BLaER1 treated with 17β-estradiol and CSF1 and Interleukin-3, amounts not matched to agents 10 nM and 100 nM (cell line): ENCODE measurements at regions not wholly inside any gene's neighbourhood (a gene's known extent, or its start where the extent isn't known, plus 50 kb on each side); places are given as distances from the start of the nearest gene placed in this dataset.

Experiments used
- H3K27ac ChIP-seq, 11 experiments: shearing (Covaris generic); formaldehyde crosslinking; 2 replicates each; pipeline ENCODE4 v1.8.1; 2022
- H3K27me3 ChIP-seq, 11 experiments: shearing (Covaris generic); formaldehyde crosslinking; 2 replicates each; pipeline ENCODE4 v1.8.1; 2022
- H3K36me3 ChIP-seq, 11 experiments: shearing (Covaris generic); formaldehyde crosslinking; 2 replicates each; pipeline ENCODE4 v1.8.1; 2022
- H3K4me1 ChIP-seq, 10 experiments: shearing (Covaris generic); formaldehyde crosslinking; 2 replicates each; pipeline ENCODE4 v1.8.1; 2022
- H3K4me2 ChIP-seq, 11 experiments: shearing (Covaris generic); formaldehyde crosslinking; 2 replicates each; pipeline ENCODE4 v1.8.1; 2022
- H3K4me3 ChIP-seq, 10 experiments: shearing (Covaris generic); formaldehyde crosslinking; 2 replicates each; pipeline ENCODE4 v1.8.1; 2022
- H3K9ac ChIP-seq, 11 experiments: shearing (Covaris generic); formaldehyde crosslinking; 2 replicates each; pipeline ENCODE4 v1.8.1; 2022
- H3K9me3 ChIP-seq, 11 experiments: shearing (Covaris generic); formaldehyde crosslinking; replicated peaks in 1 of 11; 2 replicates each; pipeline ENCODE4 v1.8.1; 2022
- H4K20me1 ChIP-seq, 11 experiments: shearing (Covaris generic); formaldehyde crosslinking; 2 replicates each; pipeline ENCODE4 v1.8.1; 2022
- Cebpa-rat ChIP-seq, 11 experiments: shearing (Covaris generic); IDR thresholded peaks; 2 replicates each; pipeline ENCODE4 v1.8.1; 2022

GRCh38 chr20:19095762-19096161 lies 116.7 kb upstream of the SLC24A3 start:
- Histone ChIP-seq H3K4me2 (no peak overlapping the region), H3K27me3 (no peaks in the 10 kb centered on the region), H4K20me1 (no peaks in the 10 kb centered on the region), H3K9ac (no peak overlapping the region), H3K27ac (no peak overlapping the region), H3K36me3 (no peaks in the 10 kb centered on the region), H3K4me3 (no peak overlapping the region), H3K4me1 (peaks cover 0 to 6% (median 0%) of the 10 kb centered on the region in 10 experiments; a peak in 2 of 20 replicates), H3K9me3 (no peaks in the 10 kb centered on the region)
- no peak for TF ChIP-seq Cebpa-rat (IDR thresholded peaks at IDR 0.05)

DNA sequence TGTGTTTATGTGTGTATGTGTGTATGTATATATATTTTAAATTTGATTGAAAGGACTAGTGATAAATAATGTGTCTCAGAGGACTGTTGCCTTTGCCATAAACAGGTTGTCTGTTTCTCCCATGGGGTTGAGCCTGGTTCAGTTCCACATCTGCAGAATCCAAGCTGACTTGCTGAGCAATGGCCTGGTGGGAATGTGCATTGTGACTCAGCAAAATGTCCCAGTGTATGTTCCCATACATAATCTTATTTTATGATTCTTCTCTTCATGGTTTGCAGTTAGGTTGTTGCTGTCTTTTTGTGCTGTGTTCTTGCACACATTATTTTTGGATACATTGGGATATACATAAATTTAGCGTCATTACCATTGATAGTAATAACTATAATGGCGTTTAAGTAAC lies 115.6 kb upstream of the SLC24A3 start:
- Histone ChIP-seq H3K4me2 (no peak overlapping the region), H3K36me3 (no peaks in the 10 kb centered on the region), H3K4me3 (no peak overlapping the region), H4K20me1 (no peaks in the 10 kb centered on the region), H3K9me3 (no peaks in the 10 kb centered on the region), H3K27ac (no peak overlapping the region), H3K27me3 (no peaks in the 10 kb centered on the region), H3K9ac (no peak overlapping the region), H3K4me1 (peaks cover 0 to 6% (median 0%) of the 10 kb centered on the region in 10 experiments; a peak in 2 of 20 replicates)
- no peak for TF ChIP-seq Cebpa-rat (IDR thresholded peaks at IDR 0.05)

GRCh38 chr20:19098117-19098516 lies 114.3 kb upstream of the SLC24A3 start:
- no peaks in the 10 kb centered on the region for H3K9me3 ChIP-seq
- H4K20me1 ChIP-seq, result no peaks in the 10 kb centered on the region
- H3K27ac ChIP-seq, result no peak overlapping the region
- H3K27me3 ChIP-seq, result no peaks in the 10 kb centered on the region
- no peaks in the 10 kb centered on the region for H3K36me3 ChIP-seq
- no peak overlapping the region for H3K4me3 ChIP-seq
- no peak for TF ChIP-seq Cebpa-rat (IDR thresholded peaks at IDR 0.05)
- no peak overlapping the region for H3K9ac ChIP-seq
- H3K4me2 ChIP-seq, result no peak overlapping the region
- peaks cover 0 to 6% (median 0%) of the 10 kb centered on the region in 10 experiments; a peak in 2 of 20 replicates for H3K4me1 ChIP-seq

- Histone ChIP-seq H3K9ac (no peak overlapping the region), H3K27me3 (no peaks in the 10 kb centered on the region), H3K9me3 (no peaks in the 10 kb centered on the region), H3K27ac (no peak overlapping the region), H3K4me1 (peaks cover 0 to 6% (median 0%) of the 10 kb centered on the region in 10 experiments; a peak in 2 of 20 replicates), H4K20me1 (no peaks in the 10 kb centered on the region), H3K4me3 (no peak overlapping the region), H3K36me3 (no peaks in the 10 kb centered on the region), H3K4me2 (peak overlapping the region in 2 of 11 experiments; percentile 0 to 28; a peak in 1 of 22 replicates)
- no peak for TF ChIP-seq Cebpa-rat (IDR thresholded peaks at IDR 0.05)
Measured at GRCh38 chr20:19098806-19099578, 113.5 kb upstream of the SLC24A3 start.

DNA sequence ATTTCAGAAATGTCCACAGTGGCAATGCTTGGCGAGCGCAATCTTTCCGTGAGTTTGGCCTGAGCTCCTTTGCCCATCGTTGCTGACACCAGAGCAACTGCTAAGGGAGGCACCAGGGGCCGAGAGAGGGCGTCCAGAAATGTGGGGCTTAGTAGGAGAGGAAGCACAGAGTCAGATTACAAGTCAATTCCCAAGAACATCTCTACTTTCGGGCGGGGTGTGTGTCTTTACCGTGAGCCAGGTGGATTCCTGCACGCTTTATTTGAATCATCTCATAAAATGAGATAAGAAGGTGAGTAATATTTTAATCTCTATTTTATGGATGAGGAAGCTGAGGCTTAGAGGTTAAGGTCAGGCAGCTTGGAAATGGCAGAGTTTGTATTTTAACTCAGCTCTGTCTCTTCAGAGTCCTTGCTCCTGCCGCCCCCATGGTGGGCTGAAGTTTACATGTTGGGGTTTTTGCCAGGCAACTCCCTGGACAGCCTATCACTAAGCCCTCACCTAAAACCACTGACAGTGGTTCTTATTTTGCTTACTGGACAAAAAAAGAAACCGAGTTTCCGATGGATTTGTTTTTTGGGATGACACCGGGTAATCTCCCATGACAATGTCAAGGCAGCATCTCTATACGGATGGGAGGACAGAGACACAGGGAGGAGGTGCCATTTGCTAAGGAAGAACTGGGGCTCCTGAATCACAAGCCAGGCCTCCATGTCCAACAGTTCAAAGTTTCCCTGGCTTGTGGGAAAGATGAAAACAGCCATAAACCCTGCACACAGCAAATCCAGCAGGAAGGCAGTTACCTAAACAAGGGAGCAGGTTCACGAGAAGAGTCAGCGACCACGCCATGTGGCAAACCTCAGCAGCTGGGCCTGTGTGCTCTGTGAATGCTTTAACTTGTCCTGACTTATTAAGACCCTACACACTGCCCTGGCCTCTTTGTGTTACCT lies 112.6 kb upstream of the SLC24A3 start:
- no peak overlapping the region for H3K9ac ChIP-seq
- no peaks in the 10 kb centered on the region for H3K36me3 ChIP-seq
- peaks cover 0 to 6% (median 0%) of the 10 kb centered on the region in 10 experiments; a peak in 2 of 20 replicates for H3K4me1 ChIP-seq
- H3K4me3 ChIP-seq, result no peak overlapping the region
- no peaks in the 10 kb centered on the region for H4K20me1 ChIP-seq
- no peaks in the 10 kb centered on the region for H3K9me3 ChIP-seq
- no peak overlapping the region for H3K4me2 ChIP-seq
- H3K27me3 ChIP-seq, result no peaks in the 10 kb centered on the region
- H3K27ac ChIP-seq, result no peak overlapping the region
- no peak for TF ChIP-seq Cebpa-rat (IDR thresholded peaks at IDR 0.05)

DNA sequence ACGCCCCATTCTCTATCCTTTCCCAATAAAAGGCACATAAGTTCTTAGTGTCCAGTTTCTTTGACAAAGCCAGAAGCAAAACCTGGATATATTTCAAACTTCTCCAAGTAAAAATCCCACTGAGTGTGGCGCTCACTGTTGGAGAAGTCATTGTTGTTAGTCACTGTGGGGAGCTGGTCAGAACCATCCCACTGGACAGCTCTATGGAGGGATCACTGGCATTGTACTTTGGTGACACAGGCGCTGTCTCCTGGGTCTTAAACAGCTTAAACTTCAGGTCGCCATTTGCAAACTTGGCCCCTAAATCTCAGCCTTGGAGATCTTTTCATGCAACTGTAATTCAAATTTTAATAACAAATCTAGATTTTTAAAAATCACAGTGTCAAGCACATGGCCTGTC lies 111.5 kb upstream of the SLC24A3 start:
- Histone ChIP-seq H3K27me3 (no peaks in the 10 kb centered on the region), H3K9ac (no peak overlapping the region), H3K36me3 (no peaks in the 10 kb centered on the region), H3K4me2 (no peak overlapping the region), H3K9me3 (no peaks in the 10 kb centered on the region), H3K27ac (no peak overlapping the region), H3K4me3 (no peak overlapping the region), H3K4me1 (peaks cover 0 to 6% (median 0%) of the 10 kb centered on the region in 10 experiments; a peak in 2 of 20 replicates), H4K20me1 (no peaks in the 10 kb centered on the region)
- TF ChIP-seq Cebpa-rat (IDR thresholded peaks at IDR 0.05), result no peak

GRCh38 chr20:19104186-19104585 lies 108.3 kb upstream of the SLC24A3 start:
- Histone ChIP-seq H4K20me1 (no peaks in the 10 kb centered on the region), H3K4me3 (no peak overlapping the region), H3K36me3 (no peaks in the 10 kb centered on the region), H3K9me3 (no peaks in the 10 kb centered on the region), H3K27ac (no peak overlapping the region), H3K4me2 (no peak overlapping the region), H3K27me3 (no peaks in the 10 kb centered on the region), H3K4me1 (peaks cover 0 to under 1% (median 0%) of the 10 kb centered on the region in 10 experiments; a peak in 1 of 20 replicates), H3K9ac (no peak overlapping the region)
- TF ChIP-seq Cebpa-rat (IDR thresholded peaks at IDR 0.05), result no peak

- H3K4me1 ChIP-seq, result no peaks in the 10 kb centered on the region
- no peaks in the 10 kb centered on the region for H3K27me3 ChIP-seq
Measured at GRCh38 chr20:19108155-19108554, 104.3 kb upstream of the SLC24A3 start.

GRCh38 chr20:19110285-19110684 lies 102.2 kb upstream of the SLC24A3 start:
- Histone ChIP-seq H3K9ac (no peak overlapping the region), H3K4me2 (no peak overlapping the region), H3K9me3 (no peaks in the 10 kb centered on the region), H3K36me3 (no peaks in the 10 kb centered on the region), H3K27ac (no peak overlapping the region), H3K4me1 (no peaks in the 10 kb centered on the region), H3K4me3 (no peak overlapping the region), H3K27me3 (no peaks in the 10 kb centered on the region), H4K20me1 (no peaks in the 10 kb centered on the region)
- TF ChIP-seq Cebpa-rat (IDR thresholded peaks at IDR 0.05), result no peak

More at GRCh38 chr20:19108155-19108554, 104.3 kb upstream of the SLC24A3 start:
- H3K36me3 ChIP-seq, result no peaks in the 10 kb centered on the region
- H3K4me2 ChIP-seq, result no peak overlapping the region
- no peak overlapping the region for H3K27ac ChIP-seq
- H3K9ac ChIP-seq, result no peak overlapping the region
- no peaks in the 10 kb centered on the region for H4K20me1 ChIP-seq
- H3K9me3 ChIP-seq, result no peaks in the 10 kb centered on the region
- no peak overlapping the region for H3K4me3 ChIP-seq
- no peak for TF ChIP-seq Cebpa-rat (IDR thresholded peaks at IDR 0.05)
